ENCODE measurements at regions not wholly inside any gene's neighbourhood (a gene's known extent, or its start where the extent isn't known, plus 50 kb on each side); places are given as distances from the start of the nearest gene placed in this dataset.

DNA sequence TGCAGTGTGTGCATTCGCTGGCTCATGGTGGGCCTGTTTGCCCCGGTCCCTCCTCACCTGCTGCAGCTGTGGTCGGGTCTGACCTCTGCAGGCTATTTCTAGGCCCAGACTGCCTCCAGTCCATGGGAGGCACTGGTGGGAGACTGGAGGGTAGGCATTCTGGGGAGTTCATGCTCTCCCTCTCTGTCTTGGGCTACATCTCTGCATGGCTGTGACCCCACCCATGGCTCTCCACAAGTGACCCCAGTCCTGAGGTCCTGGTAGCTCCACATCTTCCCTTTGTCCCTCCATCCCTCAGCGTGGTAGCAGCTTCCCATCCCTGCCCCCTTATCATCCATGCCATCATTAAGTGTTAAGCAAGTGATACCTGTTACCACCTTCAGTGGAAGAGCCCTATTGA is 107.8 kb upstream of the SEC14L1 start:
- no peak for TF ChIP-seq POLR2AphosphoS5 (IDR thresholded peaks at IDR 0.05)
- no peak for TF ChIP-seq POLR2A (IDR thresholded peaks at IDR 0.05)
